ENCODE measurements at regions not wholly inside any gene's neighbourhood (a gene's known extent, or its start where the extent isn't known, plus 50 kb on each side); places are given as distances from the start of the nearest gene placed in this dataset.

GRCh38 chr9:93830012-93830596 lies 125.1 kb downstream of the BARX1 start:
- H3K27ac ChIP-seq, result no peak overlapping the region

GRCh38 chr9:93829271-93830011 lies 125.7 kb downstream of the BARX1 start:
- H3K27ac ChIP-seq, result no peak overlapping the region
- no peak overlapping the region for H3K4me3 ChIP-seq

More at GRCh38 chr9:93830012-93830596, 125.1 kb downstream of the BARX1 start:
- no peak overlapping the region for H3K4me3 ChIP-seq

GRCh38 chr9:93828331-93829097 lies 126.6 kb downstream of the BARX1 start:
- H3K27ac ChIP-seq, result no peak overlapping the region
- H3K4me3 ChIP-seq, result no peak overlapping the region

GRCh38 chr9:93827545-93828330 lies 127.4 kb downstream of the BARX1 start:
- Histone ChIP-seq H3K4me3 (peak overlapping the region in 2 of 7 experiments; percentile 2 to 21), H3K27ac (no peak overlapping the region)

GRCh38 chr9:93826905-93827544 lies 128.1 kb downstream of the BARX1 start:
- no peak overlapping the region for H3K4me3 ChIP-seq
- no peak overlapping the region for H3K27ac ChIP-seq

GRCh38 chr9:93826209-93826608 lies 128.9 kb downstream of the BARX1 start:
- H3K27ac ChIP-seq, result no peak overlapping the region
- no peak overlapping the region for H3K4me3 ChIP-seq

GRCh38 chr9:93825348-93826115 lies 129.6 kb downstream of the BARX1 start:
- Histone ChIP-seq H3K27ac (no peak overlapping the region), H3K4me3 (no peak overlapping the region)

GRCh38 chr9:93824386-93825294 lies 130.5 kb downstream of the BARX1 start:
- Histone ChIP-seq H3K27ac (no peak overlapping the region), H3K4me3 (no peak overlapping the region)

- Histone ChIP-seq H3K27ac (no peak overlapping the region), H3K4me3 (no peak overlapping the region)
Measured at GRCh38 chr9:93823245-93824072, 131.7 kb downstream of the BARX1 start.

- no peak overlapping the region for H3K4me3 ChIP-seq
- H3K27ac ChIP-seq, result no peak overlapping the region
Measured at GRCh38 chr9:93822229-93822628, 132.9 kb downstream of the BARX1 start.

GRCh38 chr9:93821307-93821703 lies 133.8 kb downstream of the BARX1 start:
- Histone ChIP-seq H3K27ac (no peak overlapping the region), H3K4me3 (no peak overlapping the region)

- Histone ChIP-seq H3K4me3 (no peak overlapping the region), H3K27ac (no peak overlapping the region)
Measured at GRCh38 chr9:93820667-93821306, 134.4 kb downstream of the BARX1 start.

- Histone ChIP-seq H3K4me3 (no peak overlapping the region), H3K27ac (no peak overlapping the region)
Measured at GRCh38 chr9:93819905-93820304, 135.2 kb downstream of the BARX1 start.

- H3K4me3 ChIP-seq, result no peak overlapping the region
- no peak overlapping the region for H3K27ac ChIP-seq
Measured at GRCh38 chr9:93818827-93819472, 136.2 kb downstream of the BARX1 start.

- no peak overlapping the region for H3K4me3 ChIP-seq
- no peak overlapping the region for H3K27ac ChIP-seq
Measured at GRCh38 chr9:93818237-93818636, 136.9 kb downstream of the BARX1 start.

- Histone ChIP-seq H3K27ac (no peak overlapping the region), H3K4me3 (no peak overlapping the region)
Measured at GRCh38 chr9:93815677-93816076, 139.5 kb downstream of the BARX1 start.
